NB4 (cell line): ENCODE measurements at regions not wholly inside any gene's neighbourhood (a gene's known extent, or its start where the extent isn't known, plus 50 kb on each side); places are given as distances from the start of the nearest gene placed in this dataset.

Experiments used
- POLR2A ChIP-seq: IDR thresholded peaks from 2 replicates; pipeline ENCODE4 v1.6.1; 2011; ENCODE audit warnings: mild to moderate bottlenecking; ENCODE audit not compliant: insufficient read length; ENCODE audit errors: extremely low read depth
- TF ChIP-seq, protein P1 (sequence below): IDR thresholded peaks from one replicate; pipeline ENCODE4 v1.5.1; 2012; ENCODE audit warnings: low read depth, low read length

DNA sequence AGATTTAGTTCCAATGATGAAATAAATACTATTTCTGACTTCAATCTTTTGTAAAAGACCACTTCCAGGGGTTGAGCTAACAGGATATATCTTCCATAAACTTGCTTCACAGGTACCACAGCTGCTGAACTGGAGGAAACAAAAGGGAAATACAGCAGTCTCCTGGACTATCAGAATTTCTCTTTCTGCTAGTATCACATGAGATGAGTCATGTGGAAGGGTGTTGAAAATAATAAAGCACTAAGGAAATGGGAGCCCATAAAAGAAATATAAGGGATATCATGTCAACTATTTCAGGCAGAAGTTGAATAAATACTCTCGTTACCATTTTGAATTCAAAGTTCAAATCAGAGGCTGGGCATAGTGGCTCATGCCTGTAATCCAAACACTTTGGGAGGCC lies 250.3 kb upstream of the NFE2L3 start:
- TF ChIP-seq, protein P1, sequence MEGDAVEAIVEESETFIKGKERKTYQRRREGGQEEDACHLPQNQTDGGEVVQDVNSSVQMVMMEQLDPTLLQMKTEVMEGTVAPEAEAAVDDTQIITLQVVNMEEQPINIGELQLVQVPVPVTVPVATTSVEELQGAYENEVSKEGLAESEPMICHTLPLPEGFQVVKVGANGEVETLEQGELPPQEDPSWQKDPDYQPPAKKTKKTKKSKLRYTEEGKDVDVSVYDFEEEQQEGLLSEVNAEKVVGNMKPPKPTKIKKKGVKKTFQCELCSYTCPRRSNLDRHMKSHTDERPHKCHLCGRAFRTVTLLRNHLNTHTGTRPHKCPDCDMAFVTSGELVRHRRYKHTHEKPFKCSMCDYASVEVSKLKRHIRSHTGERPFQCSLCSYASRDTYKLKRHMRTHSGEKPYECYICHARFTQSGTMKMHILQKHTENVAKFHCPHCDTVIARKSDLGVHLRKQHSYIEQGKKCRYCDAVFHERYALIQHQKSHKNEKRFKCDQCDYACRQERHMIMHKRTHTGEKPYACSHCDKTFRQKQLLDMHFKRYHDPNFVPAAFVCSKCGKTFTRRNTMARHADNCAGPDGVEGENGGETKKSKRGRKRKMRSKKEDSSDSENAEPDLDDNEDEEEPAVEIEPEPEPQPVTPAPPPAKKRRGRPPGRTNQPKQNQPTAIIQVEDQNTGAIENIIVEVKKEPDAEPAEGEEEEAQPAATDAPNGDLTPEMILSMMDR = no peak
- no peak for TF ChIP-seq POLR2A
